ENCODE measurements at regions not wholly inside any gene's neighbourhood (a gene's known extent, or its start where the extent isn't known, plus 50 kb on each side); places are given as distances from the start of the nearest gene placed in this dataset.
"Not testable (repeated sequence)": the region's sequence is repeated elsewhere in the genome, so short reads cannot be mapped to it uniquely, and the experiment has no call there.

GRCh38 chr13:109257761-109258157 lies 528.6 kb downstream of the IRS2 start:
- not testable (repeated sequence) for TF ChIP-seq CTCF (conservative IDR thresholded peaks at IDR 0.05; ENCODE audit: low read depth, low read length); MXI1 (IDR thresholded peaks at IDR 0.05; ENCODE audit: borderline replicate concordance, low read depth, low read length); CHD1 (IDR thresholded peaks at IDR 0.05; ENCODE audit: low read depth, low read length); POLR2A (IDR thresholded peaks at IDR 0.05; ENCODE audit: low read depth, low read length); RFX5 (IDR thresholded peaks at IDR 0.05; ENCODE audit: low read depth, low read length); BHLHE40 (IDR thresholded peaks at IDR 0.05; ENCODE audit: low read depth, low read length); FOS (IDR thresholded peaks at IDR 0.05; ENCODE audit: low read depth, low read length); RAD21 (IDR thresholded peaks at IDR 0.05; ENCODE audit: low read length); RCOR1 (IDR thresholded peaks at IDR 0.05; ENCODE audit: insufficient replicate concordance, low read length)

All from IMR-90 (cell line).